Hepatocyte (in vitro differentiated cells): ENCODE measurements at regions not wholly inside any gene's neighbourhood (a gene's known extent, or its start where the extent isn't known, plus 50 kb on each side); places are given as distances from the start of the nearest gene placed in this dataset.

ENCODE experiments used
- EZH2 ChIP-seq: fragments of 200-600 bp; sonication (generic); IDR thresholded peaks from 2 replicates; pipeline ENCODE4 v1.6.1; 2016; ENCODE audit warnings: antibody characterized with exemption, mild to moderate bottlenecking, borderline replicate concordance
- TF ChIP-seq, protein P1 (sequence below): fragments of 200-600 bp; sonication (generic); IDR thresholded peaks from 2 replicates; pipeline ENCODE4 v1.5.1; 2016; ENCODE audit warnings: antibody characterized with exemption, mild to moderate bottlenecking; ENCODE audit not compliant: poor library complexity

DNA sequence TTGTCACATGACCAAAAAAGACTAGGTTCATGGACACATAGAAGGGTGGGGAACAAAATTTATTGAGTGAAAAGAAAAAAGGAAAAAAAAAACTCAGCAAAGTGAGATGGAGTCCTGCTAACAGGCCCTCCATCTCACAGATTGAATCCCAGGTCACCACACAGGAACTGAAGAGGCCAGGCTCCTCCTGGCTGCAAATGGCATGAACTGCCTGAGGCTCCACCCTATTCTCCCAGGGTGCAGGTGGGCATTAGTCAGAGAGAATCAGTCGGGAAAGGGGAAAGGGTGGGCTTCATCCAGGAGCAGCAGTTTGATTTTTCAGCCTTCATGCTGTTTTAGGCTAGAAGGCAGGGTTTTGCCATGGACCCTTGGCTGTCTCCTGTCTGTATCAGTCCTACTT lies 128.5 kb upstream of the GRID2 start:
- TF ChIP-seq, protein P1, sequence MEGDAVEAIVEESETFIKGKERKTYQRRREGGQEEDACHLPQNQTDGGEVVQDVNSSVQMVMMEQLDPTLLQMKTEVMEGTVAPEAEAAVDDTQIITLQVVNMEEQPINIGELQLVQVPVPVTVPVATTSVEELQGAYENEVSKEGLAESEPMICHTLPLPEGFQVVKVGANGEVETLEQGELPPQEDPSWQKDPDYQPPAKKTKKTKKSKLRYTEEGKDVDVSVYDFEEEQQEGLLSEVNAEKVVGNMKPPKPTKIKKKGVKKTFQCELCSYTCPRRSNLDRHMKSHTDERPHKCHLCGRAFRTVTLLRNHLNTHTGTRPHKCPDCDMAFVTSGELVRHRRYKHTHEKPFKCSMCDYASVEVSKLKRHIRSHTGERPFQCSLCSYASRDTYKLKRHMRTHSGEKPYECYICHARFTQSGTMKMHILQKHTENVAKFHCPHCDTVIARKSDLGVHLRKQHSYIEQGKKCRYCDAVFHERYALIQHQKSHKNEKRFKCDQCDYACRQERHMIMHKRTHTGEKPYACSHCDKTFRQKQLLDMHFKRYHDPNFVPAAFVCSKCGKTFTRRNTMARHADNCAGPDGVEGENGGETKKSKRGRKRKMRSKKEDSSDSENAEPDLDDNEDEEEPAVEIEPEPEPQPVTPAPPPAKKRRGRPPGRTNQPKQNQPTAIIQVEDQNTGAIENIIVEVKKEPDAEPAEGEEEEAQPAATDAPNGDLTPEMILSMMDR, result no peak
- no peak for TF ChIP-seq EZH2
